AG09319 (cell line): ENCODE measurements at regions not wholly inside any gene's neighbourhood (a gene's known extent, or its start where the extent isn't known, plus 50 kb on each side); places are given as distances from the start of the nearest gene placed in this dataset.

ENCODE experiments used
- DNase-seq: peaks from one replicate; pipeline ENCODE4 v3.0.0-alpha.2; 2010; ENCODE audit warnings: low read depth; ENCODE audit errors: extremely low read depth
- TF ChIP-seq, protein P1 (sequence below): IDR thresholded peaks from 2 replicates; pipeline ENCODE4 v1.5.1; 2011; ENCODE audit warnings: low read depth, mild to moderate bottlenecking, inconsistent platforms, low read length, moderate library complexity

GRCh38 chr13:44703371-44703770, 127.2 kb upstream of the TSC22D1 start:
- TF ChIP-seq, protein P1, sequence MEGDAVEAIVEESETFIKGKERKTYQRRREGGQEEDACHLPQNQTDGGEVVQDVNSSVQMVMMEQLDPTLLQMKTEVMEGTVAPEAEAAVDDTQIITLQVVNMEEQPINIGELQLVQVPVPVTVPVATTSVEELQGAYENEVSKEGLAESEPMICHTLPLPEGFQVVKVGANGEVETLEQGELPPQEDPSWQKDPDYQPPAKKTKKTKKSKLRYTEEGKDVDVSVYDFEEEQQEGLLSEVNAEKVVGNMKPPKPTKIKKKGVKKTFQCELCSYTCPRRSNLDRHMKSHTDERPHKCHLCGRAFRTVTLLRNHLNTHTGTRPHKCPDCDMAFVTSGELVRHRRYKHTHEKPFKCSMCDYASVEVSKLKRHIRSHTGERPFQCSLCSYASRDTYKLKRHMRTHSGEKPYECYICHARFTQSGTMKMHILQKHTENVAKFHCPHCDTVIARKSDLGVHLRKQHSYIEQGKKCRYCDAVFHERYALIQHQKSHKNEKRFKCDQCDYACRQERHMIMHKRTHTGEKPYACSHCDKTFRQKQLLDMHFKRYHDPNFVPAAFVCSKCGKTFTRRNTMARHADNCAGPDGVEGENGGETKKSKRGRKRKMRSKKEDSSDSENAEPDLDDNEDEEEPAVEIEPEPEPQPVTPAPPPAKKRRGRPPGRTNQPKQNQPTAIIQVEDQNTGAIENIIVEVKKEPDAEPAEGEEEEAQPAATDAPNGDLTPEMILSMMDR = no peak
- no peak for DNase-seq

- TF ChIP-seq, protein P1 = no peak
- no peak for DNase-seq
Measured at GRCh38 chr13:44698066-44698465, 121.9 kb upstream of the TSC22D1 start.

DNA sequence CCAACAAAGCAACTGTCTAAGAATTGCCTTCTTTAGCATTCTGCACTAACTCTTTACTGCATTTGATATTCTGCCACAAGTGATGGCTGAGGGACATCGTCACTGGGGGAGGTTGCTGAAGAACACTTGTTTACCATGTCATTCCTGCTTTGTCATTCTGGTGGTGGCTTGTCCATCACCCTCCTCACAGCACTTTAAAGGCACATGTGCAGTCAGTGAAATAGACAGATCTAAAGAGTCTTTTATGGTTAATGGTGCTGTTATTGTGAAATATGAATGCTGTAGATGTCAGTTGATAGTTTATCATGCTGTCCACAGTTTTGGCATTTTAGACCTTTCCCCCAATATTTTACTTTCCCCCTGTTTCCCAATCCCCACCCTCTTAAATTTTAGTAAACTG, 120.9 kb upstream of the TSC22D1 start:
- TF ChIP-seq, protein P1 = no peak
- DNase-seq = no peak

GRCh38 chr13:44695520-44695919, 119.4 kb upstream of the TSC22D1 start:
- no peak for DNase-seq
- TF ChIP-seq, protein P1 = no peak

- TF ChIP-seq, protein P1 = no peak
- DNase-seq = no peak
Measured at GRCh38 chr13:44694842-44695241, 118.7 kb upstream of the TSC22D1 start.

GRCh38 chr13:44694291-44694690, 118.2 kb upstream of the TSC22D1 start:
- TF ChIP-seq, protein P1 = no peak

DNA sequence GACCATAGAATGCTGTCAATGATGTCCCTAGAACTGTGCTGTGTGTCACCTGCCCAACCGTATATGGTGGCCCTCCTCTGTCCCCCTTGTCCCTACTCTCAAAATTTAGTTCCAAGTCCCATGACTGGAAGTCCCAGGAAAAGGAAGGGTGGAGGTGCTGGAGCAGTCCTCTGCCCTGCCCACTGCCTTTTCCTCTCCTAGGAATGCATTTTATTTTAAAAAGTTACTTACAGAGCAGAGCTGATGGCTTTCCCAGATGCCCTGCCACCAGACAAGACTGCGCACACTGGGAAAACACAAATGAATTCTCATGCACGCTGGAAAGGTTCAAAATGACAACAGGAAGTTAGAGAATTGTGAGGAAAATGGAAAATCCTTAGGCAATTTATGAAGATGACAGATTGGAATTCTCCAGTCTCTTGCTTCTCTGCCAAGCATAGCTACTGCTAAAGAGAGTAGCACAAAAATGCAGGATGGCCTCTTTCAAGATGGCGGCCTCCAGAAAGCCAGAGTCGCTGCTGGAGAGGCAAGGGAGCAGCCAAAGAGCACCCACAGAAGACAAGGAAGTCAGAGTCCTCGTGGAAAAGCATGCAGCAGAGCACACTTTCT, 117.1 kb upstream of the TSC22D1 start:
- no peak for DNase-seq
- TF ChIP-seq, protein P1 = no peak

More at GRCh38 chr13:44694291-44694690, 118.2 kb upstream of the TSC22D1 start:
- no peak for DNase-seq
